ENCODE measurements at regions not wholly inside any gene's neighbourhood (a gene's known extent, or its start where the extent isn't known, plus 50 kb on each side); places are given as distances from the start of the nearest gene placed in this dataset.
A peak's percentile ranks its signal among the peaks of the same experiment; 100 is the strongest.

DNA sequence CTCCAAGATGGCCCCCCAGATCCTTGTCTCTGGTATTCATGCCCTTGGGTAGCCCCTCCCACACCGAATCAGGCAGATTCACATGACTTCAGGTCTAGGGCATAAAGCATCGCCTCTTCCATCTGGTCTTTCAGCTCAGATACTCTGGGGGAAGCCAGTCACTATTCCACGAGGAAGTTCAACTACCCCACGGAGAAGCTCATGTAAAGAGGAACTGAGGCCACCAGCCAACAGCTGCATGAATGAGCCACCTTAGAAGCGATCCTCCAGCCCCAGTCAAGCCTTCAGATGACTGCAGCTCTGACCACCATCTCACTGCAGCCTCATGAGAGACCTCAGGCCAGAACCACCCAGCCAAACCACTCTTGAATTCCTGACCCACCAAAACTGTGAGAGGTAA, 54.1 kb downstream of the SOCS3 start:
- Mint-ChIP-seq H3K4me3 (no peak overlapping the region), H3K27me3 (ENCODE audit: insufficient read depth) (peaks cover 9% of the 10 kb centered on the region), H3K36me3 (ENCODE audit: low read depth) (peaks cover 10% of the 10 kb centered on the region; the same call in 1 of the 2 replicates), H3K27ac (no peak overlapping the region), H3K4me1 (ENCODE audit: low read depth) (peaks cover 21% of the 10 kb centered on the region), H3K9me3 (peaks cover 7% of the 10 kb centered on the region)
- DNase-seq: no peak
- TF ChIP-seq, protein P1, sequence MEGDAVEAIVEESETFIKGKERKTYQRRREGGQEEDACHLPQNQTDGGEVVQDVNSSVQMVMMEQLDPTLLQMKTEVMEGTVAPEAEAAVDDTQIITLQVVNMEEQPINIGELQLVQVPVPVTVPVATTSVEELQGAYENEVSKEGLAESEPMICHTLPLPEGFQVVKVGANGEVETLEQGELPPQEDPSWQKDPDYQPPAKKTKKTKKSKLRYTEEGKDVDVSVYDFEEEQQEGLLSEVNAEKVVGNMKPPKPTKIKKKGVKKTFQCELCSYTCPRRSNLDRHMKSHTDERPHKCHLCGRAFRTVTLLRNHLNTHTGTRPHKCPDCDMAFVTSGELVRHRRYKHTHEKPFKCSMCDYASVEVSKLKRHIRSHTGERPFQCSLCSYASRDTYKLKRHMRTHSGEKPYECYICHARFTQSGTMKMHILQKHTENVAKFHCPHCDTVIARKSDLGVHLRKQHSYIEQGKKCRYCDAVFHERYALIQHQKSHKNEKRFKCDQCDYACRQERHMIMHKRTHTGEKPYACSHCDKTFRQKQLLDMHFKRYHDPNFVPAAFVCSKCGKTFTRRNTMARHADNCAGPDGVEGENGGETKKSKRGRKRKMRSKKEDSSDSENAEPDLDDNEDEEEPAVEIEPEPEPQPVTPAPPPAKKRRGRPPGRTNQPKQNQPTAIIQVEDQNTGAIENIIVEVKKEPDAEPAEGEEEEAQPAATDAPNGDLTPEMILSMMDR (IDR thresholded peaks at IDR 0.05): no peak

DNA sequence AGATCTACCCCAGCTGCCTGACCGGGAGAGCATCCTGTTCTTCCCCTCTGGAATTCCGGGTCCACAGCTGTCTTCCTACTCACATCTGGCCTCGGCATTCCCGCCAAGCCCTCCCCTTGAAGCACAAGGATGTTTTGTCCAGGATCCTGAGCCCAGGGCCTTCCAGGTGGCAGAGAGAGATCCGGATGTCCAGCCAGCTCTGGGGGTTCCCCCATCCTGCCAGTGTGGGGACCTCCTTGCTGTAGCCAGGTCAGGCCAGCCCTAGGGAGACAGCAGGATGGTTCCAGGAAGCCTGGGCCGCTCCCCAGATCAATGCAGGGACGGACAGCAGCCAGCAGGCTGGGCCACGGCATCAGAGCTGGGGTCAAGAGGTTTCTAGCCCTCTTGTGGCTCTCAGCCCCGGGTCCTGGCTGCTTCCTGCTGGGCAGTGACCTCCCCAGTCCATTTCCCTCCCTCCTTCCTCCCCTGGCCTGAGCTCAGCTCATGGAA, 55.3 kb downstream of the SOCS3 start:
- Mint-ChIP-seq H3K36me3 (ENCODE audit: low read depth) (peaks cover 10% of the 10 kb centered on the region; the same call in 1 of the 2 replicates), H3K4me3 (no peak overlapping the region), H3K27me3 (ENCODE audit: insufficient read depth) (peaks cover 7% of the 10 kb centered on the region), H3K27ac (no peak overlapping the region), H3K4me1 (ENCODE audit: low read depth) (peaks cover 26% of the 10 kb centered on the region), H3K9me3 (peaks cover 7% of the 10 kb centered on the region)
- DNase-seq: no peak
- TF ChIP-seq, protein P1 (IDR thresholded peaks at IDR 0.05): no peak

DNA sequence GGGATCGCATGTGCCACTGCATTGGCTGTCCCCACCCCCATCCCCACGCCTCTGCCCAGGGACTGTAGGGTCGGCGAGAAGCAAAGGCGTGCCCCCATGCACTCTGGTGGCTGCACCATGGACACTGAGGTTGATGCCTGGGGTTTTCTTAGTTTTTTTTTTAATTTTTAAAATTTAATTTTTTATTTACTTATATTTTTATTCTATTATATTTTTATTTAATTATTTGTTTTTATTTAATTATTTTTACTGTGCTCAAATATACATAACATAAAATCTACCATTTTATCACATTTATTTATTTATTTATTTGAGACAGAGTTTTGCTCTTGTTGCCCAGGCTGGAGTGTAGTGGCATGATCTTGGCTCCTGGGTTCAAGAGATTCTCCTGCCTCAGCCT, 57.4 kb downstream of the SOCS3 start:
- Mint-ChIP-seq H3K27ac (no peak overlapping the region), H3K36me3 (ENCODE audit: low read depth) (peaks cover 10% of the 10 kb centered on the region; the same call in 1 of the 2 replicates), H3K4me3 (no peak overlapping the region), H3K9me3 (peaks cover 7% of the 10 kb centered on the region), H3K27me3 (ENCODE audit: insufficient read depth) (peaks cover 7% of the 10 kb centered on the region), H3K4me1 (ENCODE audit: low read depth) (peaks cover 12% of the 10 kb centered on the region)
- DNase-seq: no peak
- TF ChIP-seq, protein P1 (IDR thresholded peaks at IDR 0.05): no peak

DNA sequence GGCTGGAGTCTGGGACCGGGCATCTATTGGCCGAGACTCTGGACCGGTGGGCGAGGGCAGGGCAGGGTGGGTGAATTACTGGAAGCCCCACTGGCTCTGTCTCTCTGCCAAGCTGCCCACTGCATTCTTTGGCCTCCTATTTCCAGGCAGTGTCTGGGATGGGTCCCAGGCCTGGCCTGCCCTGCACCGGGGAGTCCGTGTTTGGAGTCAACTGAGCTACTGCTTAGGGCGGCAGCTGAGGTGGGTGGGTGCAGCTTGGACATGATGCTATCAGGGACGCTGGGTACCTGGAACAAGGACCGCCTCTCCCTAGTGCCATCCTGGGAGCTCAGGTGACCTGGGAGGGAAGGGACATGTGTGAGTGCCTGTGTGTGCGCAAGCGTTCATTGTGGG, 58.1 kb downstream of the SOCS3 start:
- no peak overlapping the region for H3K4me3 Mint-ChIP-seq
- no peak for DNase-seq
- TF ChIP-seq, protein P1 (IDR thresholded peaks at IDR 0.05): no peak
- peaks cover 8% of the 10 kb centered on the region; the same call in 1 of the 2 replicates for H3K36me3 Mint-ChIP-seq (ENCODE audit: low read depth)
- H3K4me1 Mint-ChIP-seq (ENCODE audit: low read depth): peaks cover 12% of the 10 kb centered on the region
- H3K9me3 Mint-ChIP-seq: peaks cover 7% of the 10 kb centered on the region
- H3K27me3 Mint-ChIP-seq (ENCODE audit: insufficient read depth): peaks cover 7% of the 10 kb centered on the region
- no peak overlapping the region for H3K27ac Mint-ChIP-seq

DNA sequence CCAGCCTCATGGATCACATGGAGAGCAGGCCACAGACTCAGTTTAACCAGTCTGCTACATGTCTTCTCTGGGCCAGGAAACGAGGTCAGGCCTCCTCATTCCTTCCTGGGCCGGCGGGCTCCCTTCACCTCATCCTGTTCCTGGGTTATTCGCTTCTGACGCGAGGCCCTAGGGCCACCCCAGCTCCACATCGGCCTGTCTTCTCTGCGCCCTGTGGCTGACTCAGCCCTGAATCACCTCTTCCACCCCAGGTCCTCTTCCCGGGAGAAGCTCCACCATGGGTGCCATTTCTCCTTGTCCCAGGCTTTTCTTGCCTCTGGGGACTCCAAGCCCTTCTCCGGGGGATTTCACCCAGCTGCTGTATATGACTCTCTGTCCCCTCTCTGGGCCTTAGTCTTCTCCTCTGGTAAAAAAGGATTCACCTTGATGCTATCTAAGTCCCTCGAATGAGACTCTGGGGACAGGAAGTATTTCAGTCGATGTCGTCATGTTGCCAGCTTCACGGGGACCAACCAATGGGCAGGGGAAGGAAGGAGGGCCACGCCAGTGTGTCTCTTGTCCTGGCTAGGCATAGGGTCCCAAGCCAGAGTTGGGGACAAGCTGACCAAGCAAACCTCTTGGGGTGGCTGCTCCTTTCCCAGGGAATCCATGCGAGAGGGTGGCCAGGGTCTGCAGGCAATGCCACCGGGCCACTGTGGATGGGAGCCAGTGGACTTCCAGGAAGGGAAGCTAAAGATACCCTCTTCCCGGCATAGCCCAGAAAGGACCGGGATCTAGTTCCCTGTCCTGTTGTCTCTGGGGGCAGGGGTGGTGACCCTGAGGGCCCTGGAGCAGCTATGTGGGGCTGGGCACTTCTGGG, 58.7 kb downstream of the SOCS3 start:
- TF ChIP-seq, protein P1 (IDR thresholded peaks at IDR 0.05): no peak
- Mint-ChIP-seq H3K36me3 (ENCODE audit: low read depth) (0 out of 2 replicates have a peak, but pooled peaks cover 5% of the 10 kb centered on the region), H3K9me3 (peaks cover 5% of the 10 kb centered on the region), H3K27me3 (ENCODE audit: insufficient read depth) (peaks cover 3% of the 10 kb centered on the region), H3K27ac (peak overlapping the region; percentile 90), H3K4me3 (no peak overlapping the region), H3K4me1 (ENCODE audit: low read depth) (peaks cover 12% of the 10 kb centered on the region)
- no peak for DNase-seq
